HG03159 (cell line): ENCODE measurements at regions not wholly inside any gene's neighbourhood (a gene's known extent, or its start where the extent isn't known, plus 50 kb on each side); places are given as distances from the start of the nearest gene placed in this dataset.
"Not testable (repeated sequence)": the region's sequence is repeated elsewhere in the genome, so short reads cannot be mapped to it uniquely, and the experiment has no call there.

ENCODE experiments used
- ATAC-seq: cut with Tn5 transposase; IDR thresholded peaks from one replicate; pipeline ENCODE4 v1.9.1; 2021; ENCODE audit warnings: mild to moderate bottlenecking, moderate library complexity; ENCODE audit not compliant: unreplicated experiment

DNA sequence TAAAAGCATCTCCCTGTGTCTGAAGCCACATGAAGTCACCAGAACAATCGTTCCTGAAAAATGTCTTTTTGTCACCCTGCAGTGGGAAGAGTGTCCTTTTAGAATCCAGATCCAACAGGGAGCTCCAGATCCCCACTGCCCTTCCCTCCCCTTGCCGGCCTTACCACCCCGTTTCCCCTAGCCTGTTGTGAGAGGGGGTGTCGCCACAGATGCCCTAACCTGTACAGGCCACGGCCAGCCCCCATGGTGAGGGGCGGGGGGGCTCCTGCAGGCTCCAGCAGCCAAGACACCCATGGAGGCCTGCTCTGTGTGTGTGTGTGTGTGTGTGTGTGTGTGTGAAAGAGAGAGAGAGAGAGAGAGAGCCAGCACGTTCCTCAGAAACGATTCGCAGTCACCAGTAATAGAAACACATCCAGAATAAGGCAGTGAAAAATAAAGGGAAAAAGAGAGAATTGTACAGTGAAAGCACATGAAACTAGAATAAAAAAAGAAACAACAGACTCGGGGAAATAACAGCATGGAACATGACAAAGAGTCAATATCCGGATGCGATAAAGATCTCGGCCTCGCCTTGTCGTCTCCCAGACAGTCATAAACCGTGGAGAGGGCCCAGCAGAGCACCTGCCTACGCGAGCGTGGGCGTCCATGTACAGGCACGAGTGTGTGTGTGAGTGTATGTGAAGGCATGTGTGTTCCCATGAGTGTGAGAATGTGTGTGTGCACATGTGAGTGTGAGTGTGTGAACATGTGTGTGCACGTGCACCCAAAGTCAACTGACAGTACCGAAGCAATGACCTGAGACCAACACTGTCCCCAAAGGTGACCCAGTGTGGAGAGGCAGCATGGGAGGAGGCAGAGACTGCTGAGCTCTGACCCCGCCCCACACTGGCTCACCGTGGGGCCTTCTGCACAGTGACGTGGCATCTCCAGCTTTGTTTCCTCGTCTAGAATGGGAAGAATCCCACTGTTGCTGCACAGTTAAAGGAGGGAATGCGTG, 303.8 kb downstream of the NPHP4 start:
- no peak for ATAC-seq

DNA sequence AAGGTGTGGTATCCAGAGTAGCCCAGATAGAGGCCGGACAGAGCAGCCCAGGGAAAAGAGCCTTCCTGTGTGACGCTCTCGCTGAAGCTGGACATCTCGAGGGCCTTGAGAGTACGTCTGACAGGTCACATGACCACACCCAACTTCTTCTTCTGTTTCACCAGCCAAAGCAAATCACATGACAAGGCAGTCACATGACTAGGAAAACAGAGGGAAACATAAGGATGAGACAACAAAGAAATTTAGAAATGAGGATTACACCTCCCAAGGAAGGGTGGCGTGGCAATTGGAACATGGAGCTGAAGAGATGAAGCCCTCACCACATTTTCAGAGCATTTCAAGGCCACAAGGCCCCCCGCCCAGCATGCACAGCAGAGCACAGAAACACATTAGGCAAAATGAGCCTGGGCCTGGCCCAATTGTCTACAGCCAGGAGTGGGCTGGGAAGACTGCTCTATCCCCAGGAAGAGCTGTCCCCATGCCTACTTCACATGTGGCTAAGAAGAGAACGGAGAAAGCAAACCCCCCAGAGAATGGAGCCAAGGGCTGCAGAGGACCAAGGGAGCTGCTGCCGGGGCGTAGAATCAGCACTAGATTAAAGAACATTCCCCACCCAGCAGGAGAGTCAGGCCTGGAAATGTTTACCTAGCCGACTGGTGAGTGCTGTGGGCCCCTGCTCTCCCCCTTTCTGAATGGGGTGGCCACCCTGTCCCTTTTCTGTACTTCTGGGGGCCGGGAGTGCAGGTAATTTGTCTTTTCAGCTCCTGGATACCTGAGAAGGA, 305.1 kb downstream of the NPHP4 start:
- no peak for ATAC-seq

- ATAC-seq: no peak
These were observed 306.0 kb downstream of the NPHP4 start for GRCh38 chr1:5686195-5686594.

- ATAC-seq: no peak
These were observed 306.7 kb downstream of the NPHP4 start for GRCh38 chr1:5685446-5686040.

- ATAC-seq: no peak
These were observed 307.4 kb downstream of the NPHP4 start for GRCh38 chr1:5684791-5685190.

- no peak for ATAC-seq
These were observed 308.8 kb downstream of the NPHP4 start for GRCh38 chr1:5683446-5683845.

- ATAC-seq: no peak
These were observed 309.5 kb downstream of the NPHP4 start for GRCh38 chr1:5682626-5683225.

- ATAC-seq: no peak
These were observed 310.6 kb downstream of the NPHP4 start for GRCh38 chr1:5681654-5682053.

- no peak for ATAC-seq
These were observed 311.6 kb downstream of the NPHP4 start for GRCh38 chr1:5680600-5680999.

DNA sequence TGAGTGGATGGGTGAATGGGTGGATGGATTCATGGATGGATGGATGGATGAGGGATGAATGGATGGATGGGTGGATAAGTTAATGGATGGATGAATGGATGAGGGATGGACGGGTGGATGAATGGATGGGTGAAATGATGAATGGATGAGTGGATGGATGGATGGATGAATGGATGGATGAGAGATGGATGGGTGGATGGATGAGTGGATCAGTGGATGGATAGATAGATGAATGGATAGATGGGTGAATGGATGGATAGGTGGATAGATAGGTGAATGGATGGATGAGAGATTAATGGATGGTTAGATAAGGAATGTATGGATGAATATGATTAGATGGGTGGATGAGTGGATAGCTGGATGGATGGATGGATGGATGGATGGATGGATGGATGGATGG, 313.5 kb downstream of the NPHP4 start:
- ATAC-seq: no peak

GRCh38 chr1:5672355-5672754, 319.9 kb downstream of the NPHP4 start:
- not testable (repeated sequence) for ATAC-seq

DNA sequence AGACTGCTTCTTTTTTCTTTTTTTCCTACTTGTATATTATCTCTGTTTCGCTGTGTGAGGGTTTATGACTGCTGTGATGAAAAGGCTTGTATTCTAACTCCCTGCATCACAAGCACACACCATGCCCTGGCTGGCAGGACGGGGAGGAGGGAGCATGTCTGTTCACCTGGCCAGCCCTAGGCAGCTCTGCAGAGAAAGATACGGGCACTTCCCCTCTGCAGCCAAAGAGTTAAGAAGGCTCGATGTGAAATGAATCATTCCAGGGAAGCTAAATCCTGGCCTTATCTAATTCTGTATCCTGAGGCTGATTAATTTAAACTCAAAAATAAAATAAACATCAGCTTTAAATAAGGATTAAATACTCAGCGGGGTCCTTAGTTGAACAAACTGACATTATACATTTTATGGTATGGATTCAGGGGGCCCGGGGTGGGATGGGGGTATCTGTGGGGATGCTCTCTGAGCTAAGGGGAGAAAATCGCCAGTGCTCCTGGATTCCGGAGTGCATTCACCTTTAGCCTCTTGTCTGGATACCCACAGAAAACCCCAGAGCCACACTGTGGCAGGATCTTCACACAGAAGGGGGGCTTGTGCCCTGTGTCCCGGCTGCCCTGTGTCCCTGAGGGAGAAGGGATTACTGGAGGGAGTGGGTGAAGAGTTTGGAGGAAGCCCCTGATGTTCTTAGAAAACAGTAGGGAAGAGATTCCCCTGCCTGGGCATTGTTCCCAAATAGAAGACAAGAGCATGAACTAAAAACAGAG, 321.5 kb downstream of the NPHP4 start:
- no peak for ATAC-seq

DNA sequence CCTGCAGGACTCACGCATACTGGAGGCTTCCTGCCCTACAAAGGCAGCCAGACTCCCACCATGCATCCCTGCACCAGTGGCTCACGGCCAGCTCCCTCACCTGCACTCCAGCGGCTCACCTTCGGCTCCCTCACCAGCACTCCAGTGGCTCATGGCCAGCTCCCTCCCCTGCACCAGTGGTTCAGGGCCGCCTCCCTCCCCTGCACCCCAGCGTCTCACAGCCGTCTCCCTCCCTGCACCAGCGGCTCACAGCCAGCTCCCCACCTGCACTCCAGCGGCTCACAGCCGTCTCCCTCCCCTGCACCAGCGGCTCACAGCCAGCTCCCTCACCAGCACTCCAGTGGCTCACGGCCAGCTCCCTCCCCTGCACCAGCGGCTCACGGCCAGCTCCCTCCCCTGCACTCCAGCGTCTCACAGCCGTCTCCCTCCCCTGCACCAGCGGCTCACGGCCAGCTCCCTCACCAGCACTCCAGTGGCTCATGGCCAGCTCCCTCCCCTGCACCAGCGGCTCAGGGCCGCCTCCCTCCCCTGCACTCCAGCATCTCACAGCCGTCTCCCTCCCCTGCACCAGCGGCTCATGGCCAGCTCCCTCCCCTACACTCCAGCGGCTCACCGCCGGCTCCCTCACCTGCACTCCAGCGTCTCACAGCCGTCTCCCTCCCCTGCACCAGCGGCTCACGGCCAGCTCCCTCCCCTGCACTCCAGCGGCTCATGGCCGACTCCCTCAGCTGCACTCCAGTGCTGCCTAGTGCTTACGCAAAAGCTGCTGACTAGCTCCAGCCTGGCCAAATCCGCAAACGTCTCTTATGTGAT, 324.5 kb downstream of the NPHP4 start:
- ATAC-seq: no peak

DNA sequence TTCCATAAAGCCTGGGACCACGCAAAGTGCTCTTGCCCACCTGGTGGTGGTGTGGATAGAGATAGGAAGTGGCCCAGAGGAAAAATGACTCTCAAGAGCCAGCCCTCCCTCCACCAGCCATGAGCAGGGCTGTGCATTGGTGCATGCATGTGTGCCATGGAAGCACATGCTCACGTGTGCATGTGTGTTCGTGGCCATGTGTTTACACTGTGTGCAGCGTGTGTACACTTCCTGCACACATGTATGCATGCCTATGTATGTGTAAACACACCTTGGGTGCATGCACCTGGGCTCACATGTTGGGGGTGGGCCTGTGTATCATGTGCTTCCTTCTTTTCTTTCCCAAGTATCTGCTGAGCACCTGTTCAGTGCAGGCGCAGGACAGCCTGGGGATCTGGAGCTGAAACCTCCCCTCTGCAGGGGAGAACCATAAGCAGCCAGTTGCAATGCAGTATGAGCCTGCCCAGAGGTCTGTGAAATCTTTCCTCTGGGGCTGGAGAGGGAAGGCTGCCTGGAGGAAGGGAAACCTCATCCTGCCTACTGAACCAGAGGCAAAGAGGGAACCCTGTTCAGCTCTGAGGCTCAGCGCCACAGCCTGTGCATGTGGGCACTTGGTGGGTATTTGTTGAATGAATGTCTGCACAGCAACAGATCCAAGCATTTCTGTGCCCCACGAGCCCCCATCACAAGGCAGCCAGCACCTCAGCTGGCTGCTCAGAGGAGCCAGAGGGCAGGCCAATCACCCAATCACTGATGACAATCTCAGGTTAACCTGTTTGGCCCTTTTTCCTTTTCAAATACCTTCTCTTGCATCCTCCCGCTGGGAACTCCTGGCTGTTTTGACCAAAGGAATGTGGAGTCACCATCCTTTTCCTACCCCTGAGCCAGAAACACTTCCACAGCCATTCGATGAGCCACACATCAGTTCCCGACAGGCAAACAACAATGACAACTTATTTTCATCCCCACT, 327.0 kb downstream of the NPHP4 start:
- ATAC-seq: no peak

DNA sequence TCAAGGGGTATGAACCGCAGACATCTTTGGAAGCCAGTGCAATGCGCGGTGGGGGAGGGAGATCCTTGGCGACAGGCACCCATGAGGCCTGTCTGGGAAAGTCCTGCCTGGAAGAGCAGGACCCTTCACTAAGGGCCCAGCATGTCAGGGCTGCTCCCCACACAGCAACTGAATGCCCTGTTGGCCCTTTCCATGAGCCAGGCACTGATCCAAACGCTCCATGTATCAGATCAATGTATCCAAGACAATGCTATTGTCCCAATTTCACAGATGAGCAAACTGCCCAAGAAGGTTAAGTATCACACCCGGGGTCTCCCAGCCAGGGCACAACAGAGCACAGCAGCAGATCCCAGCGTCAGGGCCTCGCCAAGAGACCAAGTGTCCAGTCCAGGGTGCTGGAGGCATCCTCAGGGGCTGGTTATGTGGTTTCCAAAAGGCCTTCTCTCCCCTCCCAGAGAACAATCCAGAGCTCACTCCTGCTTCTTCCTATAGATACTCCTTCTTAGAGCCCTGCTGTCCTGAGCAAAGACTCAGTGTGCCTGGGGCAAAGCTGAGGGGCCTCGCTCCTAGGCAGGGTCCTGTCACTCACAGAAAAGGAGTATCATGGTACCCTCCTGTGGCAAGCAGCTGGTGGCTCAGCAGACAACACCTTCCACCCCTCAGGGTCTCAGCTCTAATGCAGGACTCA, 328.0 kb downstream of the NPHP4 start:
- no peak for ATAC-seq

GRCh38 chr1:5662744-5663126, 329.5 kb downstream of the NPHP4 start:
- ATAC-seq: no peak

GRCh38 chr1:5662086-5662743, 330.0 kb downstream of the NPHP4 start:
- no peak for ATAC-seq
